ENCODE measurements at regions not wholly inside any gene's neighbourhood (a gene's known extent, or its start where the extent isn't known, plus 50 kb on each side); places are given as distances from the start of the nearest gene placed in this dataset.

DNA sequence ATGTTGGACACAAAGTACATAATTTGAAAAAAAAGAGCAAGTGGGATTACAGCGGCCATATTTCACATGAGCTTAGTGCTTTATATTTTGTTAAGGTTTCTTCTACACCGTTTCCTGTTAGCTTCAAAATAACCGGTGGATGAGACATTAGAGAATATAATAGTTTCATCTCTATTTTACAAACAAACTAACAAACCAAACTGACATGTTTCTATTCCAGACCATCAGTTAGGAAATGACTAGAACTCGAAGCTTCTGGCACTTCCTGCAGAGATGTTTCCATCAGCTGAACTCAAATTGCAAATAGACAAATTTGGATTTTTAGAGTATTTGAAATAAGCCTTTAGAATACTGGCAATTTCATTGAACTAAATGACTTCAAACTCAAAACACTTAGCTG, 86.5 kb downstream of the MTRR start:
- H3K27ac ChIP-seq, result no peak overlapping the region
- DNase-seq (ENCODE audit: low spot score), result no peak
- POLR2A ChIA-PET (ENCODE audit: low non-redundant PET), result no interaction called here
- CTCF ChIA-PET, result no interaction called here
- TF ChIP-seq, protein P1, sequence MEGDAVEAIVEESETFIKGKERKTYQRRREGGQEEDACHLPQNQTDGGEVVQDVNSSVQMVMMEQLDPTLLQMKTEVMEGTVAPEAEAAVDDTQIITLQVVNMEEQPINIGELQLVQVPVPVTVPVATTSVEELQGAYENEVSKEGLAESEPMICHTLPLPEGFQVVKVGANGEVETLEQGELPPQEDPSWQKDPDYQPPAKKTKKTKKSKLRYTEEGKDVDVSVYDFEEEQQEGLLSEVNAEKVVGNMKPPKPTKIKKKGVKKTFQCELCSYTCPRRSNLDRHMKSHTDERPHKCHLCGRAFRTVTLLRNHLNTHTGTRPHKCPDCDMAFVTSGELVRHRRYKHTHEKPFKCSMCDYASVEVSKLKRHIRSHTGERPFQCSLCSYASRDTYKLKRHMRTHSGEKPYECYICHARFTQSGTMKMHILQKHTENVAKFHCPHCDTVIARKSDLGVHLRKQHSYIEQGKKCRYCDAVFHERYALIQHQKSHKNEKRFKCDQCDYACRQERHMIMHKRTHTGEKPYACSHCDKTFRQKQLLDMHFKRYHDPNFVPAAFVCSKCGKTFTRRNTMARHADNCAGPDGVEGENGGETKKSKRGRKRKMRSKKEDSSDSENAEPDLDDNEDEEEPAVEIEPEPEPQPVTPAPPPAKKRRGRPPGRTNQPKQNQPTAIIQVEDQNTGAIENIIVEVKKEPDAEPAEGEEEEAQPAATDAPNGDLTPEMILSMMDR (conservative IDR thresholded peaks at IDR 0.05; ENCODE audit: low read depth), result no peak

DNA sequence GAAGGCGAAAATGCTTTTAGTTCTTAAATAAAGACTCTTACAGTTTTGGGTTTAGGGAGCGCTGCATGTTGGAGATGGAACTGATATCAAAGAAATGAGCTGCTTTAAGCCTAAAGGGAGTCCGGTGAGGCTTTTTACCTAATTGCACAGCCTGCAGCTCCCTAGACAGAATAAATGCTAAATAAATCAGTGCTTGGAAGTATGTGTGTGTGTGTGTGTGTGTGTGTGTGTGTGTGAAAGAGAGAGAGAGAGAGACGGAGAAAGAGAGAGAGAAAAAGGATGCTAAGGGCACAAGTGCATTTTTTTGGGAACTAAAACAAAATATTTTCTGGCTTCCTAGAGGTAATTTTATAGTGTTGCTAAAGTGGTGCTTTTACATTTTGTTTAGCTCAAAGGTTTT, 88.4 kb downstream of the MTRR start:
- ChIA-PET CTCF (no interaction called here), POLR2A (ENCODE audit: low non-redundant PET) (no interaction called here)
- H3K27ac ChIP-seq, result no peak overlapping the region
- DNase-seq (ENCODE audit: low spot score), result no peak
- TF ChIP-seq, protein P1 (conservative IDR thresholded peaks at IDR 0.05; ENCODE audit: low read depth), result no peak

DNA sequence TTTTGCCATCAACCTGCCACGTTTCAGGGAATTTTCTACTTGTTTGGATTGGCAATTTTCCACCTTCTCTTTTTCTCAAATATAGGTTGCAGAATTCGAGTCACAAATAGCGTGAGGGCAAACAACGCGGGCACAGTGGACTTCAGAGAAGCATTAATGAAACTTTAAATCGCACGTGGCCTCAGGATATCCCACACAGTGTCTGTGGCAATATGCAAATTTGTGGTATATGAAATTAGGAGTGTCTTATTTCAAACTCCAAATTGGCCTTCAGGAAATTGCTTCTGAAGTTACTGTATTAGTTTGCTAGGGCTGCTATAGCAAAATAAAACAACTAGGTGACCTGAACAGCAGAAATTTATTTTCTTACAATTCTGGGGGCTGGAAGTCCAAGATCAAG, 91.2 kb downstream of the MTRR start:
- TF ChIP-seq, protein P1 (conservative IDR thresholded peaks at IDR 0.05; ENCODE audit: low read depth), result no peak
- DNase-seq (ENCODE audit: low spot score), result no peak
- POLR2A ChIA-PET (ENCODE audit: low non-redundant PET), result no interaction called here
- CTCF ChIA-PET, result no interaction called here
- H3K27ac ChIP-seq, result no peak overlapping the region

DNA sequence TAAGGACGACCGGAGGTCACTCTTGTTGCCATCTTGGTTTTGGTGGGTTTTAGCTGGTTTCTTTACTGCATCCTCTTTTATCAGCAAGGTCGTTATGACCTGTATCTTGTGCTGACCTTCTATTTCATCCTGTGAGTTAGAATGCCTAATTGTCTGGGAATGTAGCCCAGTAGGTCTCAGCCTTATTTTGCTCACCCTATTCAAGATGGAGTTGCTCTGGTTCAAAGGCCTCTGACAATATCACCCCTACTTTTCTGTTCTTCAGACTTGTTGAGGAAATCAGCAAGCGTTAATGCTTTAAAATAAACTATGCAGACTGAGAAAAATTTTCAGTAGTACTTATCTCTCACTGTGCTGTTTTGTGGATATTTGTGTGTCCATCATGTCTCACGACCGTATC, 92.6 kb downstream of the MTRR start:
- H3K27ac ChIP-seq, result no peak overlapping the region
- ChIA-PET CTCF (no interaction called here), POLR2A (ENCODE audit: low non-redundant PET) (no interaction called here)
- DNase-seq (ENCODE audit: low spot score), result no peak
- TF ChIP-seq, protein P1 (conservative IDR thresholded peaks at IDR 0.05; ENCODE audit: low read depth), result no peak

DNA sequence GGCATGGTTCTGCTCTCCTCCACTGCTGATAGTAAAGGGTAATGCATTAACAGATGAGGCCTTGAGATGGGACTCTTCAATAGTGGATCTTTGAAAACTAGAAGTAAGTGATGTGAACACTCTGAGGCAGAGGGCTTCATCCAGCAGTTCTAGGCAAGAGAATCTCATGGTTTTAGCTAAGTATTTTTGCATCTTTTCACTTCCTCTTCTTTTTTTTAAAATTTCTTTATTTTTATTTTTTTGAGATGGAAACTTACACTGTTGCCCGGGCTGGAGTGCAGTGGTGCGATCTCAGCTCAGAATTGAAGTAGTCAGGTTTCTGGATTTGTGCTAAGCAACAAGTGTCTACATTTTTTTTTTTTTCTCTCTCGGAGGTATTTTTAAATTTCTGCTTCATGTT, 101.9 kb downstream of the MTRR start:
- H3K27ac ChIP-seq, result no peak overlapping the region
- ChIA-PET POLR2A (ENCODE audit: low non-redundant PET) (no interaction called here), CTCF (no interaction called here)
- no peak for DNase-seq (ENCODE audit: low spot score)
- TF ChIP-seq, protein P1 (conservative IDR thresholded peaks at IDR 0.05; ENCODE audit: low read depth), result no peak

DNA sequence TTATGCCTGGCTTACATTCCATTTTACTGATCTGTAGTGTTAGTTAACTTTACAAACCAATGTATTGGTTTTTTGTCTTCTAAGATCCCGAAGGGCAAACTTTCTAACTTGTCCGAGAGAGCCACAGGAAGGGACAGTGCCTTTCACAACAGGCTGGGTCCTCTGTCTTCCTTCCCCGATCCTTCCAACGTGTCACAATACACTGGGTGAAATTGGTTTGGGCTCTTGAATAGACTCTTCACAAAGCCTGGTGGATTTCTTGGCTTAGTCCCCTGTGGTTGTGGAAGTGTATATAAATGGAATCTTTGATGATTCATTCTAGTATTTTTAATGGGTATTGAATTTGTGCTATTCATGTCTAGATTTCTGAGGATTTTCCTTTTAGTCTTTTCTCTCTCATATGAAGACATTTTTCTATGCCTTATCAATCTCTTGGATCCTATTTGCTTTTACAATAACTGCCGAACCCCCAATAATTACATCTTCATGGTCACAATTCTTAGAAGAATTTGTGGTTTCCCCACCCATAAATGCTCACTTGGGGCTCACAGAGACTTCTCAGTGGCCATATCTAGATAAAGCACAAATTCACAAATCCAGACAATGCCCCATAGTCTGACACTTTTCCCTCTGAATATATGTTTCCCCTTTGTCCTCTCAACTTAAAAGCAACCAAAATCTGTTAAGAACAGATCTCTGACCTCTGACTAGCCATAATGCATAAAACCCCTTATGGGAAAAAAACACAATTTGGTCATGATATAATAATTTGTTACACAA, 107.7 kb downstream of the MTRR start:
- DNase-seq (ENCODE audit: low spot score), result no peak
- H3K27ac ChIP-seq, result no peak overlapping the region
- ChIA-PET POLR2A (ENCODE audit: low non-redundant PET) (no interaction called here), CTCF (no interaction called here)
- TF ChIP-seq, protein P1 (conservative IDR thresholded peaks at IDR 0.05; ENCODE audit: low read depth), result no peak
